Stimulated activated CD4-positive, alpha-beta T cell treated with anti-CD3 and anti-CD28 coated beads, TNF-alpha, amount 100 ng/mL, for 24 hours (primary cell): ENCODE measurements at regions not wholly inside any gene's neighbourhood (a gene's known extent, or its start where the extent isn't known, plus 50 kb on each side); places are given as distances from the start of the nearest gene placed in this dataset.

Experiments used
- DNase-seq, 3 experiments: peaks; one replicate each; pipeline ENCODE4 v3.0.0-alpha.2; 2020; ENCODE audit warnings: low read depth in 3 of 3

- DNase-seq: no peak
Observed at GRCh38 chr13:52975969-52976368, 52.6 kb upstream of the OLFM4 start.

- DNase-seq: no peak
Observed at GRCh38 chr13:52975161-52975560, 53.5 kb upstream of the OLFM4 start.

GRCh38 chr13:52974711-52975110, 53.9 kb upstream of the OLFM4 start:
- no peak for DNase-seq

- DNase-seq: no peak
Observed at GRCh38 chr13:52969373-52969772, 59.2 kb upstream of the OLFM4 start.

GRCh38 chr13:52968074-52968700, 60.4 kb upstream of the OLFM4 start:
- DNase-seq: peak; percentile 13 to 50 (median 27)

GRCh38 chr13:52961987-52962386, 66.6 kb upstream of the OLFM4 start:
- DNase-seq: no peak

- DNase-seq: no peak
Observed at GRCh38 chr13:52961256-52961910, 67.2 kb upstream of the OLFM4 start.

GRCh38 chr13:52955472-52955874, 73.1 kb upstream of the OLFM4 start:
- no peak for DNase-seq

- DNase-seq: no peak
Observed at GRCh38 chr13:52954838-52955237, 73.8 kb upstream of the OLFM4 start.

- no peak for DNase-seq
Observed at GRCh38 chr13:52950436-52950956, 78.1 kb upstream of the OLFM4 start.

- DNase-seq: no peak
Observed at GRCh38 chr13:52949742-52950141, 78.9 kb upstream of the OLFM4 start.

GRCh38 chr13:52949044-52949443, 79.6 kb upstream of the OLFM4 start:
- DNase-seq: no peak

GRCh38 chr13:52947921-52948373, 80.7 kb upstream of the OLFM4 start:
- no peak for DNase-seq

GRCh38 chr13:52945348-52945747, 83.3 kb upstream of the OLFM4 start:
- DNase-seq: no peak

GRCh38 chr13:52944697-52945096, 83.9 kb upstream of the OLFM4 start:
- DNase-seq: no peak

- DNase-seq: no peak
Observed at GRCh38 chr13:52938065-52938464, 89.6 kb upstream of the PCDH8 start.

- DNase-seq: no peak
Observed at GRCh38 chr13:52936806-52937205, 88.4 kb upstream of the PCDH8 start.

- no peak for DNase-seq
Observed at GRCh38 chr13:52934258-52934657, 85.8 kb upstream of the PCDH8 start.

- DNase-seq: no peak
Observed at GRCh38 chr13:52933547-52934210, 85.2 kb upstream of the PCDH8 start.

GRCh38 chr13:52933099-52933498, 84.7 kb upstream of the PCDH8 start:
- DNase-seq: no peak

- DNase-seq: no peak
Observed at GRCh38 chr13:52932649-52933048, 84.2 kb upstream of the PCDH8 start.

- no peak for DNase-seq
Observed at GRCh38 chr13:52931539-52932431, 83.3 kb upstream of the PCDH8 start.
